ENCODE measurements at regions not wholly inside any gene's neighbourhood (a gene's known extent, or its start where the extent isn't known, plus 50 kb on each side); places are given as distances from the start of the nearest gene placed in this dataset.
A peak's percentile ranks its signal among the peaks of the same experiment; 100 is the strongest.

- DNase-seq (ENCODE audit: low spot score): no peak
- TF ChIP-seq CTCF (IDR thresholded peaks at IDR 0.05): no peak
- no peak for ATAC-seq (ENCODE audit: low FRiP score)
These were observed 69.1 kb upstream of the SLC39A10 start for GRCh38 chr2:195587966-195588365.

- DNase-seq (ENCODE audit: low spot score) (no peak), ATAC-seq (ENCODE audit: low FRiP score) (no peak)
- TF ChIP-seq CTCF (IDR thresholded peaks at IDR 0.05): no peak
These were observed 70.8 kb upstream of the SLC39A10 start for GRCh38 chr2:195586062-195586714.

DNA sequence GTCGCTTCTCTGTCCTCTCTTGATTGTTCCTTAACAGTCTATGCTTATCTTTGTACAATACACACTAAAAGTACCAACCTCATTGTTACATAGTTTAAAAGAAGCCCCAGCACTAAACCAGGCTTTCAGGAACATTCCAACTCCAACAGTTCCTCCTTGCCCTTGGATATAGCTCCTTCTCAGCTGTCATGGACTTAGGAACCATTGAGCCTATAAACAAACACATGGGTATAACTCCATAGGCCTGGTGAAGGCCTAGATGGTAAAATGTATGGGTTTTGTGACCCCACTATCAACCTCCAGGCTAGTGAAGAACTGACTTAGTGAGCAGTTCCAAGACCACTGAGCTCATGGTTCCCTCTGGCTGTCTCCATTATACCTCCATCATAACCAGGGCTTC is 74.8 kb upstream of the SLC39A10 start:
- no peak for TF ChIP-seq CTCF (IDR thresholded peaks at IDR 0.05)
- no peak for DNase-seq (ENCODE audit: low spot score)
- no peak for ATAC-seq (ENCODE audit: low FRiP score)

DNA sequence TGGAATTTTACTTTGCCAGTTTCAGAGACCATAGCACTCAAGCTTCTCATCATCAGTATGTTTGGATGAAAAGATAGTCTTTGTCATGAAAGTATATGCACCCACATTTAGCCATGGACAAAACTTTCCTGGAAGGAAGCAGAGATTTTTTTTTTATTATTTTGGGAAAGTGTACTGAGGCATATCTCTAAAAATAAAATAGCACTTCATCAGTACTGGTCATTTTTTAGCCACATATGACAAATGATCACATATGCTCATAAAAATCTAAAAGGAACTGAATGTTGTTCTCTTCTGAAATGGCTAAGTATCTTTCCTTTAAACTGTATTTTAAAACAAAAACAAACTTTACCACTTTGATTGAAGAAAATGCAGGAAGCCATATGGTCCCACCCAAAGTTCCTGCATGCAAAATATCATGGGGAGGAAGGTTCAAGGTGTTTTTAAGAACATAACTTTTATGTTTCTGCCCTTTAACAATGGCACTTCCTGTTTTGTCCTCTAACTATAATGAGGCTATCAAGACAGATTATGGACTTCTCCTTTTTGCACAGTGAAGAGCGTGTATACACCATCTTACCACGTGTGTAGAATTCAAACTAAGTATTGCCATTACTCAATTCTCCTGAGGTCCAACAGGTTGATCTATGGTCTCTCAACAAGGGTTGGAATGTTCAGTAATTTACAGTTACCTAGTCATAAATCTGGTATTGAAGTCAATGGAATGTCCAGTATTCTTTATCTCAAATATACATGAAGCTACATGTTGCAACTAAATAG is 77.1 kb upstream of the SLC39A10 start:
- no peak for TF ChIP-seq CTCF (IDR thresholded peaks at IDR 0.05)
- DNase-seq (ENCODE audit: low spot score): no peak
- ATAC-seq (ENCODE audit: low FRiP score): no peak

DNA sequence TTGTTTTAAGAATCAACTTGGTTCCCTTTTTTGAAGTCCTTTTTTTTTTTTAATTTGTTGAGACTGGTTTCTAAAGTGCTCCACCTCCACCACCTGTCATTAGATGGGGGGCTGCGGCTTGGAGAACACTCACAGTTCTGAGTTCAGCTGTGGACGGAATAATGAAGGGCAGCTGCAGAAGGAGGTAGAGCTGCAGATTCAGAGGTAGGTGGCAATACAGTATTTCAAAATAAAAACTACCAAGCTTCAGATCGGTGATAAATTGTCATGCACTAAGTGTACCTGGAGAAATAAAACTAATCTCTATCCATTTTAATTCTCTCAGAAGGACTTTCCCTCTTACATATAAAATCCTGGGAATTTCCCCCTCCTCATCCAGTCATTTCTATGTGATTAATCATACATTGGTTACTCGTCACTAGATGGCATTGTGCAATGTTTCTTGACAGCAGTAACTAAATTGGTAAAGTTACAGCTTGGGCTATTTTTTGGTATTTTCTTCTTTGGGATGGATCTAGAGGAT is 81.1 kb upstream of the SLC39A10 start:
- DNase-seq (ENCODE audit: low spot score) (no peak), ATAC-seq (ENCODE audit: low FRiP score) (peak; percentile 81)
- TF ChIP-seq CTCF (IDR thresholded peaks at IDR 0.05): no peak

GRCh38 chr2:195575016-195575415 is 82.0 kb upstream of the SLC39A10 start:
- TF ChIP-seq CTCF (IDR thresholded peaks at IDR 0.05): no peak
- DNase-seq (ENCODE audit: low spot score) (no peak), ATAC-seq (ENCODE audit: low FRiP score) (no peak)

- TF ChIP-seq CTCF (IDR thresholded peaks at IDR 0.05): no peak
- ATAC-seq (ENCODE audit: low FRiP score) (no peak), DNase-seq (ENCODE audit: low spot score) (no peak)
These were observed 82.7 kb upstream of the SLC39A10 start for GRCh38 chr2:195574312-195574711.

Measured in omental fat pad (tissue), 3 donors.